Lower leg skin (tissue), 4 donors: ENCODE measurements at regions not wholly inside any gene's neighbourhood (a gene's known extent, or its start where the extent isn't known, plus 50 kb on each side); places are given as distances from the start of the nearest gene placed in this dataset.
"Not testable (repeated sequence)": the region's sequence is repeated elsewhere in the genome, so short reads cannot be mapped to it uniquely, and the experiment has no call there.

Experiments
- DNase-seq, 2 donors: peaks; one replicate each; pipeline ENCODE4 v3.0.0-alpha.2; 2019; ENCODE audit warnings: low spot score in 2 of 2
- H3K4me3 ChIP-seq: fragments of 200-600 bp; sonication (generic); 2 replicates; pipeline ENCODE4 v1.5.1; 2017; ENCODE audit warnings: mild to moderate bottlenecking, low read depth; ENCODE audit not compliant: poor library complexity, severe bottlenecking
- CTCF ChIP-seq, 3 donors: fragments of 450-650 bp; IDR thresholded peaks; one replicate each; pipeline ENCODE4 v1.5.1; 2016; ENCODE audit warnings: antibody characterized with exemption in 3 of 3, mild to moderate bottlenecking in 3 of 3, moderate library complexity in 2 of 3
- POLR2A ChIP-seq, 2 donors: fragments of 450-650 bp; IDR thresholded peaks; one replicate each; pipeline ENCODE4 v1.6.1; 2016 to 2017; ENCODE audit warnings: antibody characterized with exemption in 2 of 2, mild to moderate bottlenecking in 1 of 2, moderate library complexity in 1 of 2
- WGBS, 2 donors: methylation state at CpG; one replicate each; pipeline ENCODE4 v1.1.5; 2018; 5-methylcytosine and 5-hydroxymethylcytosine counted together
- intact Hi-C: fragments of 100-400 bp; cut with DNase I; formaldehyde crosslinking; loops from one replicate; pipeline ENCODE4 v1.15.0; 2023; ENCODE audit warnings: low total_unique reads

DNA sequence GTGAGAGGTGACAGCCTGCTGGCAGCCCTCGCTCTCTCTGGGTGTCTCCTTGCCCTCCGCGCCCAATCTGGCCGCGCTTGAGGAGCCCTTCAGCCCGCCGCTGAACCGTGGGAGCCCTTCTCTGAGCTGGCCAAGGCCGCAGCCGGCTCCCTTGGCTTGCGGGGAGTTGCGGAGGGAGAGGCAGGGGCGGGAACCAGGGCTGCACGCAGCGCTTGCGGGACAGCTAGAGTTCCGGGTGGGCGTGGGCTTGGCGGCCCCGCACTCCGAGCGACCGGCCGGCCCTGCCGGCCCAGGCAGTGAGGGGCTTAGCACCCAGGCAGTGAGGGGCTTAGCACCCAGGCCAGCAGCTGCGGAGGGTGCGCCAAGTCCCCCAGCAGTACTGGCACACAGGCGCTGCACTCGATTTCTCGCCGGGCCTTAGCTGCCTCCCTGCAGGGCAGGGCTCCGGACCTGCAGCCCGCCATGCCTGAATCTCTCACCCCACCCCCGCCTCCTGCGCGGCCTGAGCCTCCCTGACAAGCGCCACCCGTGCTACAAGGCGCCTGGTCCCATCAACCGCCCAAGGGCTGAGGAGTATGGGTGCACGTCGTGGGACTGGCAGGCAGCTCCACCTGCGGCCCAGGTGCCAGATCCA lies 1526.1 kb downstream of the FAM181B start:
- intact Hi-C loops, result no loop called here

DNA sequence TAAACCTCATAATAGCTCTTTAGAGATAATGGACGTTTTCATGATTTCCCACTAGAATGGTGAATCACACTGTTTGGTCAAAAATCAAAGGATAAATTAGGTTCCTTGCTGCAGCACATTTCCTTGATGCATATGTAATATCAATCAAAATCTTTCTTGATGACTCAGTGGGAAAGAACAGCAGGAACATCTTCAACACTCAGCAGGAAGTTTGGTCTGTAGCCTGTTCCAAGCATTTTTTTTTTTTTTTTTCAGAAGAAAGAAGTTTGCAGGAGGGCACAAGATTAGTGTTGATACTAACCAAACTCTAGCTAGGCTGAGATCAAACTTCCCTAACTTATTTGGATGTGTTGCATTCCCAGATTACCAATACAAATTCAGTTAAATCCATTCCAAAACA lies 1529.8 kb downstream of the FAM181B start:
- 32 to 35% methylated on average over 1 of the region's 1 CpG for WGBS, 2 donors
- no peak overlapping the region for H3K4me3 ChIP-seq
- no peak for DNase-seq
- TF ChIP-seq POLR2A (IDR thresholded peaks at IDR 0.05) (no peak), CTCF (IDR thresholded peaks at IDR 0.05) (no peak)
- intact Hi-C loops, result no loop called here

More for the DNA sequence above, 1526.1 kb downstream of the FAM181B start:
- no peak overlapping the region for H3K4me3 ChIP-seq
- TF ChIP-seq CTCF (IDR thresholded peaks at IDR 0.05), result no peak
- no peak for TF ChIP-seq POLR2A (IDR thresholded peaks at IDR 0.05)
- no peak for DNase-seq
- 96% methylated on average over 30 to 41 of the region's 43 CpGs for WGBS, 2 donors

- no peak for DNase-seq
- TF ChIP-seq CTCF (IDR thresholded peaks at IDR 0.05) (no peak), POLR2A (IDR thresholded peaks at IDR 0.05) (no peak)
- intact Hi-C loops, result no loop called here
- H3K4me3 ChIP-seq, result no peak overlapping the region
- WGBS, 2 donors, result 81 to 97% methylated on average over 3 of the region's 3 CpGs
These were observed 1536.3 kb downstream of the FAM181B start for GRCh38 chr11:81197396-81197795.

- intact Hi-C loops, result no loop called here
- no peak for DNase-seq
- H3K4me3 ChIP-seq, result no peak overlapping the region
- TF ChIP-seq POLR2A (IDR thresholded peaks at IDR 0.05) (no peak), CTCF (IDR thresholded peaks at IDR 0.05) (no peak)
These were observed 1541.1 kb downstream of the FAM181B start for GRCh38 chr11:81192516-81192915.

DNA sequence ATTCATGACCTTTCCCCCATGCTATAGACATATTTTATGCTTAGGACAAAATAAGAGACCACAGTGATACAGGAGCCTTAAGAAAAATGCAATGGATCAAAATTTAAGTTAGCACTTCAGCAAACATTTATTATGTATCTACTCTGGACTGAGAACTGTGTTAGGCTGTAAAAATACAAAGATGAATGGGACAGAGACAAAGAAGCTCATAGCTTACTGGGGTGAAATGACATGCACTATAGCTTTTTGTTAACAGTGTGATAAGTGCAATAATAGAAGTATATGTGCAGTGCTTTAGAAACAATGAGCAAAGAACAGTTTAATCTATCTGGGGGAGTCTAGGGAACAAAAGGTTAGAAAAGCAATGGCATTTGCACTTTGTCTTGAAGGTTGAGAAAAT lies 1543.1 kb downstream of the FAM181B start:
- intact Hi-C loops, result no loop called here
- no peak for DNase-seq
- TF ChIP-seq CTCF (IDR thresholded peaks at IDR 0.05) (no peak), POLR2A (IDR thresholded peaks at IDR 0.05) (no peak)
- no peak overlapping the region for H3K4me3 ChIP-seq

- H3K4me3 ChIP-seq, DNase-seq, intact Hi-C loops: not testable (repeated sequence)
- 69 to 70% methylated on average over 7 of the region's 7 CpGs for WGBS, 2 donors
These were observed 1546.6 kb downstream of the FAM181B start for GRCh38 chr11:81187033-81187432.
